ENCODE measurements at regions not wholly inside any gene's neighbourhood (a gene's known extent, or its start where the extent isn't known, plus 50 kb on each side); places are given as distances from the start of the nearest gene placed in this dataset.

- no peak for DNase-seq (ENCODE audit: extremely low spot score)
- Histone ChIP-seq H3K4me1 (no peaks in the 10 kb centered on the region), H3K36me3 (no peaks in the 10 kb centered on the region), H3K9me3 (no peaks in the 10 kb centered on the region), H3K27ac (replicated peaks in 1 of 4) (no peak overlapping the region), H3K27me3 (no peaks in the 10 kb centered on the region), H3K4me3 (no peak overlapping the region)
- 91% methylated on average over 2 of the region's 2 CpGs for WGBS
- TF ChIP-seq CTCF (IDR thresholded peaks at IDR 0.05), result no peak
- no peak for TF ChIP-seq POLR2AphosphoS5 (IDR thresholded peaks at IDR 0.05)
- no peak for TF ChIP-seq POLR2A (IDR thresholded peaks at IDR 0.05; ENCODE audit: low read depth)
- TF ChIP-seq EP300 (IDR thresholded peaks at IDR 0.05), result no peak
- intact Hi-C loops (cut with DNase I), result no loop called here
These were observed 150.3 kb downstream of the TLE3 start for GRCh38 chr15:69947394-69947793.

GRCh38 chr15:69949485-69949884, 148.2 kb downstream of the TLE3 start:
- TF ChIP-seq CTCF (IDR thresholded peaks at IDR 0.05) (no peak), POLR2A (IDR thresholded peaks at IDR 0.05; ENCODE audit: low read depth) (no peak), EP300 (IDR thresholded peaks at IDR 0.05) (no peak), POLR2AphosphoS5 (IDR thresholded peaks at IDR 0.05) (no peak)
- H3K9me3 ChIP-seq, result no peaks in the 10 kb centered on the region
- H3K27ac ChIP-seq (replicated peaks in 1 of 4), result no peak overlapping the region
- no peak overlapping the region for H3K4me3 ChIP-seq
- H3K27me3 ChIP-seq, result peaks cover 0 to 5% (median 0%) of the 10 kb centered on the region in 4 donors
- H3K4me1 ChIP-seq, result no peaks in the 10 kb centered on the region
- H3K36me3 ChIP-seq, result no peaks in the 10 kb centered on the region
- intact Hi-C loops (cut with DNase I), result no loop called here
- peak; percentile 21 for DNase-seq (ENCODE audit: extremely low spot score)
- 75% methylated on average over 7 of the region's 7 CpGs for WGBS

GRCh38 chr15:69951256-69951897, 146.3 kb downstream of the TLE3 start:
- Histone ChIP-seq H3K27me3 (peaks cover 0 to 23% (median 0%) of the 10 kb centered on the region in 4 donors), H3K36me3 (no peaks in the 10 kb centered on the region), H3K4me3 (no peak overlapping the region), H3K27ac (replicated peaks in 1 of 4) (no peak overlapping the region), H3K4me1 (no peaks in the 10 kb centered on the region), H3K9me3 (no peaks in the 10 kb centered on the region)
- peak; percentile 5 for DNase-seq (ENCODE audit: extremely low spot score)
- intact Hi-C loops (cut with DNase I), result no loop called here
- no peak for TF ChIP-seq POLR2A (IDR thresholded peaks at IDR 0.05; ENCODE audit: low read depth)
- no peak for TF ChIP-seq EP300 (IDR thresholded peaks at IDR 0.05)
- WGBS, result 80% methylated on average over 2 of the region's 2 CpGs

GRCh38 chr15:69951898-69952555, 145.7 kb downstream of the TLE3 start:
- Histone ChIP-seq H3K4me1 (no peaks in the 10 kb centered on the region), H3K27me3 (peaks cover 0 to 27% (median 0%) of the 10 kb centered on the region in 4 donors), H3K4me3 (no peak overlapping the region), H3K27ac (replicated peaks in 1 of 4) (no peak overlapping the region), H3K9me3 (no peaks in the 10 kb centered on the region), H3K36me3 (no peaks in the 10 kb centered on the region)
- 84% methylated on average over 9 of the region's 9 CpGs for WGBS
- DNase-seq (ENCODE audit: extremely low spot score), result peak; percentile 62
- TF ChIP-seq CTCF (IDR thresholded peaks at IDR 0.05), result no peak
- no peak for TF ChIP-seq POLR2A (IDR thresholded peaks at IDR 0.05; ENCODE audit: low read depth)
- TF ChIP-seq POLR2AphosphoS5 (IDR thresholded peaks at IDR 0.05), result no peak
- no peak for TF ChIP-seq EP300 (IDR thresholded peaks at IDR 0.05)
- intact Hi-C loops (cut with DNase I), result no loop called here

GRCh38 chr15:69953051-69953450, 144.7 kb downstream of the TLE3 start:
- Histone ChIP-seq H3K4me3 (no peak overlapping the region), H3K4me1 (no peaks in the 10 kb centered on the region), H3K36me3 (no peaks in the 10 kb centered on the region), H3K9me3 (no peaks in the 10 kb centered on the region), H3K27me3 (peaks cover 0 to 27% (median 0%) of the 10 kb centered on the region in 4 donors), H3K27ac (replicated peaks in 1 of 4) (no peak overlapping the region)
- no peak for TF ChIP-seq EP300 (IDR thresholded peaks at IDR 0.05)
- no peak for TF ChIP-seq POLR2A (IDR thresholded peaks at IDR 0.05; ENCODE audit: low read depth)
- no peak for TF ChIP-seq POLR2AphosphoS5 (IDR thresholded peaks at IDR 0.05)
- TF ChIP-seq CTCF (IDR thresholded peaks at IDR 0.05), result no peak
- peak; percentile 7 for DNase-seq (ENCODE audit: extremely low spot score)
- intact Hi-C loops (cut with DNase I), result no loop called here
- WGBS, result 88% methylated on average over 6 of the region's 6 CpGs

All from esophagus muscularis mucosa (tissue), 4 donors.